ENCODE measurements at regions not wholly inside any gene's neighbourhood (a gene's known extent, or its start where the extent isn't known, plus 50 kb on each side); places are given as distances from the start of the nearest gene placed in this dataset.

- TF ChIP-seq CTCF (conservative IDR thresholded peaks at IDR 0.05; ENCODE audit: low read depth, low read length) (no peak), EZH2 (IDR thresholded peaks at IDR 0.05; ENCODE audit: borderline replicate concordance, low read depth, low read length, poor library complexity, severe bottlenecking) (no peak)
Measured at GRCh38 chr12:81815611-81816010, 56.5 kb upstream of the PPFIA2 start.

Measured in A673 (cell line).